WTC11 (cell line): ENCODE measurements at regions not wholly inside any gene's neighbourhood (a gene's known extent, or its start where the extent isn't known, plus 50 kb on each side); places are given as distances from the start of the nearest gene placed in this dataset.
"Not testable (repeated sequence)": the region's sequence is repeated elsewhere in the genome, so short reads cannot be mapped to it uniquely, and the experiment has no call there.

Experiments
- HMGA2 ChIP-seq: fragments of 250-450 bp; sonication (Bioruptor Pico); IDR thresholded peaks from 2 replicates; pipeline ENCODE4 v1.4.0; 2021; ENCODE audit warnings: mild to moderate bottlenecking, moderate library complexity
- TF ChIP-seq, protein P1 (sequence below): fragments of 200-600 bp; IDR thresholded peaks from 2 replicates; pipeline ENCODE4 v1.8.0; 2022; ENCODE audit warnings: antibody characterized with exemption
- TF ChIP-seq, protein P2 (sequence below): sonication (generic); formaldehyde crosslinking; IDR thresholded peaks from 2 replicates; pipeline ENCODE4 v1.8.1; 2023; ENCODE audit warnings: mild to moderate bottlenecking, missing genetic modification reagents, moderate library complexity

DNA sequence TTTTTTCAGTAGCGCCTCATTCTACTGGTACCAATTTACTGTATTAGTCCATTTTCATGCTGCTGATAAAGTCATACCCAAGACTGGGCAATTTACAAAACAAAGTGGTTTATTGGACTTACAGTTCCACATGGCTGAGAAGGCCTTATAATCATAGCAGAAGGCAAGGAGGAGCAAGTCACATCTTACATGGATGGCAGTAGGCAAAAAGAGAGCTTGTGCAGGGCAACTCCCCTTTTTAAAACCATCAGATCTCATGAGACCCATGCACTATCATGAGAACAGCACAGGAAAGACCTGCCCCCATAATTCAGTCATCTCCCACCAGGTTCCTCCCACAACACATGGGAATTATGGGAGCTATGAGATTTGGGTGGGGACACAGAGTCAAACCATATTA lies 443.5 kb downstream of the SH2D1A start:
- TF ChIP-seq, protein P1, sequence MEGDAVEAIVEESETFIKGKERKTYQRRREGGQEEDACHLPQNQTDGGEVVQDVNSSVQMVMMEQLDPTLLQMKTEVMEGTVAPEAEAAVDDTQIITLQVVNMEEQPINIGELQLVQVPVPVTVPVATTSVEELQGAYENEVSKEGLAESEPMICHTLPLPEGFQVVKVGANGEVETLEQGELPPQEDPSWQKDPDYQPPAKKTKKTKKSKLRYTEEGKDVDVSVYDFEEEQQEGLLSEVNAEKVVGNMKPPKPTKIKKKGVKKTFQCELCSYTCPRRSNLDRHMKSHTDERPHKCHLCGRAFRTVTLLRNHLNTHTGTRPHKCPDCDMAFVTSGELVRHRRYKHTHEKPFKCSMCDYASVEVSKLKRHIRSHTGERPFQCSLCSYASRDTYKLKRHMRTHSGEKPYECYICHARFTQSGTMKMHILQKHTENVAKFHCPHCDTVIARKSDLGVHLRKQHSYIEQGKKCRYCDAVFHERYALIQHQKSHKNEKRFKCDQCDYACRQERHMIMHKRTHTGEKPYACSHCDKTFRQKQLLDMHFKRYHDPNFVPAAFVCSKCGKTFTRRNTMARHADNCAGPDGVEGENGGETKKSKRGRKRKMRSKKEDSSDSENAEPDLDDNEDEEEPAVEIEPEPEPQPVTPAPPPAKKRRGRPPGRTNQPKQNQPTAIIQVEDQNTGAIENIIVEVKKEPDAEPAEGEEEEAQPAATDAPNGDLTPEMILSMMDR = not testable (repeated sequence)
- TF ChIP-seq, protein P2, sequence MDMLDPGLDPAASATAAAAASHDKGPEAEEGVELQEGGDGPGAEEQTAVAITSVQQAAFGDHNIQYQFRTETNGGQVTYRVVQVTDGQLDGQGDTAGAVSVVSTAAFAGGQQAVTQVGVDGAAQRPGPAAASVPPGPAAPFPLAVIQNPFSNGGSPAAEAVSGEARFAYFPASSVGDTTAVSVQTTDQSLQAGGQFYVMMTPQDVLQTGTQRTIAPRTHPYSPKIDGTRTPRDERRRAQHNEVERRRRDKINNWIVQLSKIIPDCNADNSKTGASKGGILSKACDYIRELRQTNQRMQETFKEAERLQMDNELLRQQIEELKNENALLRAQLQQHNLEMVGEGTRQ (CRISPR knock-in tag) = not testable (repeated sequence)
- TF ChIP-seq HMGA2 (CRISPR knock-in tag) = not testable (repeated sequence)
